GM19351 (cell line): ENCODE measurements at regions not wholly inside any gene's neighbourhood (a gene's known extent, or its start where the extent isn't known, plus 50 kb on each side); places are given as distances from the start of the nearest gene placed in this dataset.
A peak's percentile ranks its signal among the peaks of the same experiment; 100 is the strongest.

ENCODE experiments used
- ATAC-seq: cut with Tn5 transposase; IDR thresholded peaks from one replicate; pipeline ENCODE4 v1.9.1; 2021; ENCODE audit warnings: mild to moderate bottlenecking, moderate library complexity; ENCODE audit not compliant: unreplicated experiment

DNA sequence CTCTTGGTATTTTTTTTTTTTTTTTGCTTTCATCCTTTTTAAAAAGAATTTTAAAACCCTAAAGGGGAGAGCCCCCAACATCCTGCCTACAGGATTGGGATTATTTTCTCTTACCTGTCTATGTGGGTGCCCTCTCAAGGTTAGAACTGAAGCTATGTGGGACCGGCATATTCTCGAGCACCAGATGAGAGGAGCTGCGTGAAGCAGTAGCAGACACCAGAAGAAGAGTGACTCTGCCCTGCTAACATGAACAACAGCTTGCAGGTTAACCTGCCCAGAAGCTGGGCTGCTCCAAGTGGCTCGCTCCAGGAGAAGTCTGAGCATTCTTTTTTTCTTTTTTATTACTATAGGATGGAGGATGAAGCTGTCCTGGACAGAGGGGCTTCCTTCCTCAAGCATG, 102.6 kb upstream of the SLC4A4 start:
- no peak for ATAC-seq

DNA sequence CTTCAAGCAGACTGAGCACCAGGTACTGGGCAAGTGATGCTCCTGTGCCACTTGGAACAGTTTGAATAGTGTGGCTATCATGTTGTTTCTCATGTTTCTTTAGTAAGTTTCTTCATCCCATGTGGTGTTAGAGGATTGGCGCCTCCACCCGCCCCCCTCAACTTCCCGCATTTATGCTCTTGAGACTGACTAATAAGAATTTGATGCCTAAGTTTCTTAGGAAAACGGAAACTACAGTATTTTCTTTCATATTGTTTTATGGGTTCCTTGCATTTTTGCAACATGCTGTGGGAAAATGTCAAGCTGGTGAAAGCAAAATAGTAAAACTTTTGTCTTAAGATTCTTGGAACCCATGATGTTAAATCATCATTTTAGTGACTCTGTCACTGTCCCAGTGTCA, 101.2 kb upstream of the SLC4A4 start:
- no peak for ATAC-seq

DNA sequence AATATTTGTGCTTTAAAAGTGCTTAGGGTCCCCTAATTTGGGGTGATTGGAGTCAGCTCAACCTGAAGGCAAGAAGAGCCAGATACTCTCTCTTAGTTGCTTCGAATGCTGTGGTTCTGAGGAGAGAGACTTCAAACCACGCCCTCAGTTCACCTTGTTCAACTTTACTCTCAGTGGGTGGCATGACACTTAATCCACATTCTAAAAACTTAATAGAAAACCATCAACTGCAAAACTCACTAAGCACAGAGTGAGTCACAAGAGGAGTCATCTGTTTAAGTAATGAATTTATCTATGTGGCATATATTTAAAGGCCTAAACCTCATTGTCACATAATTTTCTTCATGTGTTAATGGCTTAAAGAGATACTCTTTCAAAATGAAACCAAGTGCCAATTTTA, 99.5 kb upstream of the SLC4A4 start:
- no peak for ATAC-seq

DNA sequence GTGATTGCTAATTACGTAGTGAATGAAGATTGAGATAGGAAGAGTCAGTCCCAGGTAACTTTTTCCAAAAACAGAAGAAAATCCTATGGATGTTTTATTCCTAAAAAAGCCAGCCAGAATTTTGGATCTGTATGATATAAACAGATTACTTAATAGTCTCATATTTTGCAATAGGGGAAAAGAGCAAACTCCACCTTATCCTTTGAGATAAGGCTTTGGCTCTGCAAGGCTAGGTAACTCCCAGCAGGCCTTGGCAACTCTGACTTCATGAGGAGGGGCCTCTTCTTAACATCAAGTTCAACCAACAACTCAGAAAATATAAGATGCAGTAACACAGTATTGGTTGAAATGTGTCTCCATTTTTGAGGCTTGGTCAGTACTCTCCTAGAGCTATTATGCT, 98.7 kb upstream of the SLC4A4 start:
- ATAC-seq: no peak

DNA sequence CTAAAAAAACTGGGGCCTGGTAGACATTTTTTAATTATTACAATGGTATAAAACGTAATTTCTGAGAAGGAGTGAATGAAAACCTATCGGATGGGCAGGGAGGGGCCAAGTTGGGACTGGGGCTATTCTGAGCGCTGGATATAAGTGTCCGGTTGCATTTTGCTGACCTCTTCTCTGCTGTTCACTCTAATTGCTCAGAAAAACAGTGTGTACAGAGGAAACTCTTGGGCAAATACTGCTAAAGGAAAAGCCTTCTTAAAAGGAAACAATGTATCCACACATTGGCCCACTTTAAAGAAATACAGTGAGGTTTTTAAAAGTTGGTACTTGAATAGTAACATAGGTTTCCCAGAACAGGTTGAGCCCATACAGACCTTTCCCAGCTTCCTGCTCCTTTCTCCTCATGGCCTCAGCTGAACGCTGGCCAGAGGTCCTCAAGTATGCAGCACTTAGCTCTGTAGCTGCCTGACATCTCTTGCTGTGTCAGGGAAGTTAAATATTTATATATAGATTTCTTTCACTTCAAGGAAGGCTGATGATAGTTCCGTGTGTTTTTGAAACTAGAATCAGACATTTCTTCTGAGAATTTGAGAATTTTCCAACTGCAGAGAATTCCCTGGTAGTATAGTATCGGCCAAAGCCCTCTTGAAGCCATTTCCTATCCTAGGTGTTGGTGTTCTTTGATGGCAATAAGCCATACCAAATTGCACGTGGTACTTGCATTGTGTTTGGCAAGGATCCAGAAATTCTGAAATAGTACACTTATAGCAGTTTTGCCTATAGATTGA, 97.1 kb upstream of the SLC4A4 start:
- ATAC-seq: no peak

DNA sequence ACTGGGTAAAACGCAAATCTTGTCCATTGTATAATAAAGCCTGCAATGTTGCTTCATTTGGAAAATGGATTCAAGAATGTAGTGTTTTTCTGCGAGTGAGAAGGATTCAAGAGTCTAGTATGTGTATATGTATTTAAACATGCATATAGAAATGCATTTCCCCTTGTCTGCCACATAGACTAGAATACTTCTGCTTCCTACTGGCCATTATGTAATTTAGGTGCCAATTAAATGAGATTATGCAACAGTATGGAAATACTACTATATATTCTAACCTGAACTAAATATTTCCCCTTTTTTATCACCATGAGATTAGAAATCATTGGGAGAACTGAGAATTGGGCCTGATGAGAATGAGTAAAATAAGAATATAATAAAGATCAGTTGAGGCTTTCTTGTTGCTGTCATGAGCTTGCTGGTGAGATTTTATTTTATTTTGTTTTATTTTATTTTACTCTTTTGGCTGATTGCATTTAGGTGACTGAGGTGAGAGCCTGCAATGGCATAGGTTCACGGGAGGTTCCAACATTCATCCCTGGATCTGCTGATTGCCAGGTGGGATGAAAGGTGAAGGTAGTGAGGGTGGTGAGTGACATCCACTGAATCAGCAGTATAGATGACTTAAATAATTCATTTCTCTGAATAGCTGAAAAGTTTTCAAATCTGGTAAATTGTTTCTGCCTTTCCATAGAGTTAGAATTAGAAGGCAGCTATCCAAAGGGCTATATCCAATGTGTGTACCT, 95.6 kb upstream of the SLC4A4 start:
- ATAC-seq: no peak

DNA sequence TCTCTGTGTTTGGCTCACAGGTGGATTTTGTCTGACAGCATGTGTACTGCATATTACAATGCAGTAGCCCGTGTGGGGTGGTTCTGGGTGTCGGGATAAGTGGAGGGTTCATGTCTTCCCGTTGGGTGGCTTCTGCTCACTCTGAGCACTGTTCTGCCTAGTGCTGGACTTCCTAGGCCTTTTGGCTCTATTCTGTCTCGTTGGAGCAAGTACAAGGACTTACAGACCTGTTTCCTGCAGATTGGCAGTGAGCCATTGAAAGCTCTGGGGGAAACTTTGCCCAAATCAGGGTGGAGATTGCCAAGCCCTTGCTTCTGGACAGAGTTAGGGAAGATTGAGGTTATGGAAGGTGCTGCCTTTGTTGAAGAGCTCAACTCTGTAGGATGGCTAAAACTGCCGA, 91.1 kb upstream of the SLC4A4 start:
- ATAC-seq: no peak

DNA sequence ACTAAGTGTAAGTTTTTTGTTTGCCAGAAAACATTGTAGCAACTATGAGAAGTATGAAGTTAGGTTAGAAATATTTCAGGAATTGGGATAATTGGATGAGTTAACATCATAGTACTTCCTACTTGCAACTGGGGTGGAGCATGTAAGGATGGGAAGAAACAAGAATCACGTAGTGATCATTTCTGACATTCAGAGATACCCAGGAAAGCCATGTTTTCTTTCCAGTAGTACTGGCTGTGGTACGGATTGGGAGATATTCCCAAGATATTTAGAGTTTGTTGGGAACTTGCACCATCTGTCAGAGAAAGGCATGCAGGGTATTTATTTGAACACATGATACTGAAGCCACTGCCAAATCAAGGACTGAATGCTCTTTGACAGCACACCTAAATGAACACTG, 87.6 kb upstream of the SLC4A4 start:
- no peak for ATAC-seq

DNA sequence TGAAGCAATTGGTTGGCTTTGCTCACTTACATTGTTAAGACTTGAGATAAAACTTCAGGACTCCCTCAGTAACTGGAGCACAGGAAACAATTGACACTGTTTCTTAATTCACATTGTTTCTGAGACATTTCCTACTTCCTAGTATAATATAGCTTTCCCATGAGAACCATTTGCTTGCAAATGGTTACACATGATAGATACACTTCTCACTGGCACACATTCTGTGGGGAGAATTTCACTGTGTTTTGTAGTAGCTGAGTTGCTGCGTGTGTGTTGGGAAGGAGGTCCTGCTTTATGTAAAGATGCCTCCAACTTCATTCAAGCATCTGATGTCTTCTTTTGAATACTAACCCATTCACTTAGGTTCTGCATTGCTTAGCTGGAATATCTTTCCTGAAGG, 85.3 kb upstream of the SLC4A4 start:
- ATAC-seq: no peak

DNA sequence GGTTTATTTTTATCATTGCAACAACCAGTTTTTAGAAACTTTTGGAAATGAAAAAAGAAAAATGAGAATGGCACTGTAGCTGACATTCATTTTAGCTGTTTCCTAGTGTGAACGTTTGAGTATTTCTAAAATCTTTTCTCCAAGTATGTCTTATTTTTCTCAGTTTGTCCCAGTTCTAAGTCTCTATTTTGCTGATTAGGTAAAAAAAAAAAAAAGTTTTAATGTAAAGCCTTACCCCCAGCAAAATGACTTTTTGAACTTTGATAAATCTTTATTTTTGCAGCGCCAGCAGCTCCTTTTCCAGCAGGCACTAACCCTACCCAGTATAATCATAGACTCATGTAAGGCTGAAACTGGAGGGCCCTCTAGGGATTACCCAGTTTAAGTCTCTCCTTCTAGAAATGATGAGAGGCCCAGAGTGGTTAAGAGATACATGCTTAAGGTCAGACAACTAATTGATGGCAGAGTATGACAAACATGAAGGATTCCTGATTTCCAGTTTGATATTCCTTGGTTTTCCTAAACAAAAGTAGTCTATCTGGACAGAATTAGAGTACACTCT, 84.3 kb upstream of the SLC4A4 start:
- peak; percentile 56 for ATAC-seq

DNA sequence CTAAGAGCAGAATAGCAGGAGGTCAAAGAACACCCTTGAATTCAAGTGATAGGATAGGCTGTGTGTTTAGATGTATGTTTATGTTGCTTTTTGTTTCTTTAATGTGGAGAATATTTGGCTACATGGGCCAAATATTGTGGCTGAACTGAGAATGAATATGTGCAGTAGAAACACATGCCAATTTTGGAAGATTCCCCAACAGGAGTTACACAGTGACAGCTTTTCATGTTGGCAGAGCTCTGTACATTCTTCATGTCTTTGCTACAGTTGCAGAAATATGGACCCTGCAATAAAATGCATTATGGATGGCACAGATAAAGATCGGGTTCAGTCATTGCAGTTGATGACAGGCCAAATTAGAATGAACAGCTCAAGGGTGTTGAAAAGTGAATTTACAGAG, 82.8 kb upstream of the SLC4A4 start:
- ATAC-seq: no peak

DNA sequence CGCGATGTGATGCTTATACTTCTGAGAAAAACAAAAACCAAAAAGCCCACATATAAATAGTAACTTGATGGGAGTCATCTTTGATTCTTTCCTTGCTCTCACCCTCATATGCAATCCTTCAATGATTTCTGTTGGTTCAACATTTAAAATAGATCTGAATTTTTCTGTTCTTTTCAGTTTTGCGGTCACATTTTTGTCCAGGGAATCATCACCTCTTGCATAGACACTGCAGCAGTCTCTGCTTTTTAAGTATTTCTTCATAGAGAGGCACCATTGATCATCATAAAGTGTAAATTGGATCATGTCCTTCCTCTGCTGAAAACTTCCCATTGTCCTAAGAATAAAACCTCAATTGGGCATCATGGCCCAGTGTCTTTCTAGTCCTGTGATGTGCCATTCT, 81.1 kb upstream of the SLC4A4 start:
- no peak for ATAC-seq

DNA sequence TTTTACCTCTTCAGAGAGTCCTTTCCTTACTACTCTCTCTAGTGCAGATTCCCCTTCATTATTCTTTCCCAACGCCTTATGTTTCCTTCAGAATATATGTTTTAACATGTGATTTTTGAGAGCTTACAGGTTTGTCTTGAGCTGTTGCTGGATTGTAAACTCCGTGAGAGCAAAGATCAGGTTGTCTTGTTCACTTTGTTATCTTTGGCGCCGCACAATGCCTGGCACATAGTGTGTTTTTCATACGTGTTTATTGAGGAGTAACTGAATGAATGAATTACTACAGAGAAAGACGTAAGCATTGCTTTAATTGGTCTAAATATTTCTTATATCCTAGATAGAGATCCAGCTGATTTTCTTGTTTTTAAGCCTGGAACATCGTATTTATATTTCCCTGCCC, 80.5 kb upstream of the SLC4A4 start:
- no peak for ATAC-seq

DNA sequence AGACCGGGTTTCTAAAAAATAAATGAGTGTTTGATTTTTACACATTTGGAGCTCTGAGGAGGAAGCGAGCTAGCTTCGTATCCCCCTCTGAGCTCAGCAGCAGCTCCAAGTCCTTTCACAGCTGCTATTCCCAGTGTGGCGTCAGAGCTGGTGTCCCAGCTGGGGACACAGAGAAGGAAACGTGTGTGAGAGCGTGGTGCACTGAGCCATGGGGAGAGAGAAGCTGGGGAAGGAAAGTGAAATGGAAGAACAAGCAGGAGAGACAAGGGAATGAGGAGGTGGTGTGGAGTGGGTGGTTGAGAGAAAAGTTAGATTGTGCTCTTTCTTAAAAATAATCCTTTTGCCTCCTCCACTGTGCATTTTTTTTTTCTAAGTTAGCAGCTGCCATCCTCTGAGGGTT, 79.5 kb upstream of the SLC4A4 start:
- no peak for ATAC-seq

DNA sequence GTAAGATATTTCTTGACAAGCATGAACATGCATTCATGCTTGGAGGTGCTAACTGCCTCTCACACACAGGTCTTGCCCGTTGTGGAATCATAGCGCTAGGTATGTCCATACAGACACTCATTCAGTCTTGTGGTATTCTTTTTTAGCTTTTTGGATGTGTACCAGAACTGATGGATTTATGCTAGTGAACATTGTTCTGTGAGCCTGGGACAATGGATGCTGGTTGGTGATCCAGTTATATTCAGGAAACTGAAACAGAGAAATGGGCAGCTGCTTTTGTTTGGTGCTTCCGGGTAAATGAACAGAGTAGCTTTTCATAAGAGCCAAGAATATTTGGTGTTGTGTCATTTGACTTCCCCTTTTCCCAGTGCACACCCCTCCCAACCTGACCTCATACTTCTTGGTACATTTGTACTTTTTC, 78.9 kb upstream of the SLC4A4 start:
- ATAC-seq: no peak

DNA sequence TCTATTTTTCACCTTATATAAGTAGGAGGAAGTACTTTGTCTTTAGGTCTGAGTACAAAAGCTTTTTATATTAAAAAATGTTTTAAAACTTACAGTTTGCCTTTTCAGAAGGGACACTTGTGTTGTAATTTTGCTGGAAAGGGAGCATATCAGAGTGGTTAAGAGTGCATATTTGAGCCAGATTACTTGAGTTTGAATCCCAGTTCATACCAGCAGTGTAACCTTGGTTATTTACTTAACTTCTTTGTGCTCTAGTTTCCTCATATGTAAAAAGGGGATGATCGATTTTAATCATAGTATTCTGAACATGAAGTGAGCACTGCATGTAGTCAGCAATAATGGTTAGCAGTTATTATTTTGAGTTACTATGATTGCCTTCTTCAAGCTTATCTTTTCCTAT, 78.3 kb upstream of the SLC4A4 start:
- no peak for ATAC-seq

DNA sequence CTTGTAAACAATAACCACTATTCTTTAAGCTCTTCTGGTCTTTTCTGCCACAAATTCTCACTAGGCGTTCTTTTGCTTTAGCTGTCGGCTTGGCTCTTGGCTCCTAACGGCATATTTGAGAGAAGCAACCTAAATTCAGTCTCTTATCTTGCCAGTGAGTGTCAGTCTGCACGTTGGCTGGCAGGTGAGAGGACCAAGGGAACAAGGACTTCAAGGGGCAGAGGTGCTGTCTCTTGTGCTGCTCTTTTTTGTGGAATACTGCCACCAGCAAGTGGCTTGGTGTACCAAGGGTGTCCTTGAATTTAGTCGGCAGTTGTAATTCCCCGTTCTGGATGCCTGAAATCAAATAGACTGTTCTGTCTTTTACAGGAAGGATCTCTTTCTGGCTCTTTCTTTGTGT, 77.8 kb upstream of the SLC4A4 start:
- no peak for ATAC-seq

DNA sequence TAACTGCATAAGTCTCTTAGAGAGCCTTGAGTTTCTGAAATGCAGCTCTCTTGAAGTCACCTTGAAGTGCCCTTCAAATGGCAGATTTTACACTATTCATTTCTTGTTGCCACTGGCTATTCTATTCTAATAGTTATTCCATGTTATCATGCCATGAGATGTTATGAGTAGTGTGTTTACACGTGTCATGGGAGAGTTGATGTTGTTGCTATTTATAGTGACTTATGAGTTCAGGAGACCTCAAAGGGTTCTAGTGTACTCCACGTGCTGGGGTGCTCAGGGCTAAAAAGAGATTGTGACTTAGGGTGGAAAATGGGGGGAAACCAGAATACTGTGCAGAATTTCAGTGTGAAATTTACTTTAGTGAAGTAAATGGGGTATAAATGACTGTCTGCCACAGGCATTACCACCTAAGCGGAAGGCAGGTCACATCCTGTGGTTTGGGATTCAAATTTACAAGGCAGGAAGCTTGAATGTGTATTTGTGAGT, 77.1 kb upstream of the SLC4A4 start:
- ATAC-seq: peak; percentile 40

DNA sequence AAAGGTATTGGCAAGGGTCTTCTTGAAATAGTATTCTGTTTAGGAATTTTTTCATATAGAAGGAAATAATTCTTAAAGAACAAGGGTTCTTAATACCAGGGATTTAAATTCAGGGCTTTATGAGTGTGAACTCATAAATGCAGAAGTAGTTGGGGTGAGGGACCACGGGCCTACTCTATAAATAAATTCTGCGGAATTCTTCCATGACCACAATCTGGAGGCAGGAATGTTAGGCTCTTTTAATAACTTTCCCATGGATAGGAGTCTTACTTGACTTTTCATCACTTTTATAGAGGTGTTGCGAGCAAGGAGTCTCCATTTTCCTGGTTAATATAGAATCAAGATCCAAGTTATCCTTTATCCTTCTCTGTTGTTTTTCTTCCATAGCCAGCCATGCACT, 76.7 kb upstream of the SLC4A4 start:
- no peak for ATAC-seq

DNA sequence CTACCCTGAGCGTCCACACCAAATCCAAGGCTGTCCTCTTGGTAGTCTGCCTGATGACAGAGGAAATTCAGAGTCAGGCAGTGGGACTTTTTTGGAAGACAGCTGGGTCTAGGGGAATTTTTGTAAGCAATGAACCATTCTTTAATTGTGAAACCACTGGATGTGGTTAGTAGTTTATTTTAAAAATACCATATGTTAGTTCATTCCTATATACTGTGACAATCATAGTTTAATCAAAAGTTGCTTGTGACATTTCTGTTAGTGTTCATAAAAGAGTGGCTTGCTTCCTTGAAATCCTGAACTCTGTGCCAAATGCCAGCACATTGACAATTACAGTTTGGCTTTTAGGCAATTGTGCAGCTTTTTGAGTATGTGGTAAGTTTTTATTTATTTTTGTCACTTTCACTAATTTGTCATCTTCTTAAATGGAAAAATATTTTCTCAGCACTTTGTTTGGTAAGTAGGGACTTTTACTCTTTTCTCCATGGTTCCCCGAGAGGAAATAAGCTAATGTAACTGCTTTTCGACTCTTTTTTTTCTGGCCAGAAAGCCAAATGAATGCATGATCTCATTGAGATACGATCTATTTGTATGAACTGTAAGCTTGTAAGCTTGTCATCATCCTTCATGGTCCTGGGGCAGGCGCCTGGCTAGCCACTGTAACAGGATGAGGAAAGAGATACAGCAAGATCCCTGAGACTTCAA, 72.6 kb upstream of the SLC4A4 start:
- no peak for ATAC-seq

DNA sequence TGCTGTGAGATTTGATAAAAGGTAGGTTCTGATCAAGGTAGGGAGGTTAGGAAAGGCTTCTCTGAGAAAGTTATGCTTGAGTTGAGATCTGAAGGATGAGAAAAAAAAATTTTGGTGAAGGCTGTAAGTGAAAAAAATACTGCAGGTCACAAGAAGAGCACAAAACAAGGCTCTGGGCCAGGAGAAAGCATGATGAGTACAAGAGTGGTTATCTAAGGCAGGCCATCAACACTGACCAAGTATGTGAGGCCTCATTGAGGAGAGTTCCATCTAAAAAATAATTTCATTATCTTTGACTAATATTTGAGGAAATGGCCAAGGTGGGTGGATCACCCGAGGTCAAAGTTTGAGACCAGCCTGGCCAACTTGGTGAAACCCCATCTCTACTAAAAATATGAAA, 71.6 kb upstream of the SLC4A4 start:
- no peak for ATAC-seq

DNA sequence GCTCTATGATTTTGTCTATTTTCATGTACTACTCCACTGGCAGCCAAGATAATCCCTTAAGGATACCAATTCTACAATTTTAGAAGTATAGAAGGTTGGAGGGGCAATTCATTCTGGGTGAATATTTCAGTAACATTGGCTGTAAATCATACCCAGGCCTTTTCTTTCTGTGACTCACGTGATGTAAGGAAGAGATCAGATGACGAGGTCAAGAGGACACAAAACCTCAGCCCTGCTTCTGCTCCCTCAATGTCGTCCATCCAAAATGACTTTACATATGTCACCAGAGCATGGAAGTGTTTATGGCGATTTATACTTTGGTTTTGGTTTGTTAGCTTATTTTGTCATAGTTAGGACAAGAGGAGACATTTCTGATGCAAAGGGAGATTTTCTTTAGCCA, 70.7 kb upstream of the SLC4A4 start:
- no peak for ATAC-seq
